MM.1S (cell line): ENCODE measurements at regions not wholly inside any gene's neighbourhood (a gene's known extent, or its start where the extent isn't known, plus 50 kb on each side); places are given as distances from the start of the nearest gene placed in this dataset.

Experiments
- DNase-seq: peaks from one replicate; pipeline ENCODE4 v3.0.0-alpha.2; 2015
- H2AFZ ChIP-seq: fragments of 300-600 bp; sonication (generic); 2 replicates; pipeline ENCODE4 v1.6.0; 2016; ENCODE audit warnings: antibody characterized with exemption, low read length
- H3F3A ChIP-seq: fragments of 300-600 bp; sonication (generic); 2 replicates; pipeline ENCODE4 v1.6.1; 2016; ENCODE audit warnings: mild to moderate bottlenecking, antibody characterized with exemption, low read length, moderate library complexity, mixed read lengths; ENCODE audit not compliant: insufficient read depth
- H3K27ac ChIP-seq: fragments of 300-600 bp; sonication (generic); 2 replicates; pipeline ENCODE4 v1.5.1; 2016; ENCODE audit warnings: mild to moderate bottlenecking, low read length
- H3K27me3 ChIP-seq: fragments of 300-600 bp; sonication (generic); replicated peaks from 2 replicates; pipeline ENCODE4 v1.6.0; 2016; ENCODE audit warnings: low read length; ENCODE audit not compliant: insufficient read depth
- H3K36me3 ChIP-seq: fragments of 300-600 bp; sonication (generic); replicated peaks from 2 replicates; pipeline ENCODE4 v1.6.1; 2016; ENCODE audit warnings: mild to moderate bottlenecking, low read length, mixed read lengths; ENCODE audit not compliant: insufficient read depth
- H3K4me1 ChIP-seq: fragments of 300-600 bp; sonication (generic); 2 replicates; pipeline ENCODE4 v1.6.1; 2016; ENCODE audit warnings: low read length, mixed read lengths
- H3K4me2 ChIP-seq: fragments of 300-600 bp; sonication (generic); 2 replicates; pipeline ENCODE4 v1.6.0; 2016; ENCODE audit warnings: low read depth, low read length
- H3K4me3 ChIP-seq: fragments of 300-600 bp; sonication (generic); 2 replicates; pipeline ENCODE4 v1.5.1; 2016; ENCODE audit warnings: low read length, mixed read lengths
- H3K79me2 ChIP-seq: fragments of 300-600 bp; sonication (generic); 2 replicates; pipeline ENCODE4 v1.6.1; 2016; ENCODE audit warnings: mixed run types, low read length, mixed read lengths
- H3K9ac ChIP-seq: fragments of 300-600 bp; sonication (generic); 2 replicates; pipeline ENCODE4 v1.6.1; 2016; ENCODE audit warnings: low read length, mixed read lengths
- H3K9me2 ChIP-seq: fragments of 300-600 bp; sonication (generic); replicated peaks from 2 replicates; pipeline ENCODE4 v1.6.1; 2016; ENCODE audit warnings: mild to moderate bottlenecking, low read length, mixed read lengths; ENCODE audit not compliant: insufficient read depth
- H3K9me3 ChIP-seq: fragments of 300-600 bp; sonication (generic); replicated peaks from 2 replicates; pipeline ENCODE4 v1.6.1; 2016; ENCODE audit warnings: mild to moderate bottlenecking, low read length, mixed read lengths; ENCODE audit not compliant: insufficient read depth
- H4K20me1 ChIP-seq: fragments of 300-600 bp; sonication (generic); 2 replicates; pipeline ENCODE4 v1.6.1; 2016; ENCODE audit warnings: mild to moderate bottlenecking, low read length, moderate library complexity, mixed read lengths; ENCODE audit not compliant: insufficient read depth
- EZH2 ChIP-seq: fragments of 300-600 bp; sonication (generic); optimal IDR thresholded peaks from 2 replicates; pipeline ENCODE3; 2017; ENCODE audit warnings: low read depth, mild to moderate bottlenecking, antibody characterized with exemption, low read length, mixed read lengths
- EZH2phosphoT487 ChIP-seq: fragments of 300-600 bp; sonication (generic); IDR thresholded peaks from 2 replicates; pipeline ENCODE4 v1.6.1; 2018; ENCODE audit warnings: antibody characterized with exemption, low read length
- TF ChIP-seq, protein P1 (sequence below): fragments of 300-600 bp; sonication (generic); IDR thresholded peaks from 2 replicates; pipeline ENCODE4 v1.5.1; 2016; ENCODE audit warnings: antibody characterized with exemption, low read length, mixed read lengths

DNA sequence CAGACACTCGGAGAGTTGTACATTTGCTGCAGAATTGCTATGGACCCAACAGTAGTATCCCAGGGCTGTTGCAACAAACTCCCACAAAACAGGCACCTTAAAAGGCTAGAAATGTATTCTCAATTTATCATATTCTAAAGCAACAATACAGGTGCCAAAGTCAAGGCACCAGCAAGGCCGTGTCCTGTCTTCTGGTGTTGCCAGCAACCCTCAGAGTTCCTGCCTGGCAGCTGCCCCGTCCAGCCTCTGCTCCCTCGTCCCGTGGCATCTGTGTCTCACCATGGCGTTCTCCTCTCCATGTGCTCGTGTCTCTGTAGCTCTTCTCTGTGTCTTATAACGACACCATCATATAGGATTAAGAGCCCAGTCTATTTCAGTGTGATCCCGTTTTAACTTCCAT is 67.7 kb upstream of the ARGLU1 start:
- no peak overlapping the region for H3K4me2 ChIP-seq
- no peaks in the 10 kb centered on the region for H3K36me3 ChIP-seq
- no peaks in the 10 kb centered on the region for H3F3A ChIP-seq
- no peaks in the 10 kb centered on the region for H3K9me3 ChIP-seq
- no peak overlapping the region for H2AFZ ChIP-seq
- no peak for DNase-seq
- no peaks in the 10 kb centered on the region for H3K27me3 ChIP-seq
- H3K4me1 ChIP-seq, result no peaks in the 10 kb centered on the region
- no peak overlapping the region for H3K4me3 ChIP-seq
- no peaks in the 10 kb centered on the region for H4K20me1 ChIP-seq
- H3K9ac ChIP-seq, result no peak overlapping the region
- no peaks in the 10 kb centered on the region for H3K9me2 ChIP-seq
- H3K79me2 ChIP-seq, result no peaks in the 10 kb centered on the region
- TF ChIP-seq EZH2phosphoT487 (no peak), EZH2 (no peak)
- TF ChIP-seq, protein P1, sequence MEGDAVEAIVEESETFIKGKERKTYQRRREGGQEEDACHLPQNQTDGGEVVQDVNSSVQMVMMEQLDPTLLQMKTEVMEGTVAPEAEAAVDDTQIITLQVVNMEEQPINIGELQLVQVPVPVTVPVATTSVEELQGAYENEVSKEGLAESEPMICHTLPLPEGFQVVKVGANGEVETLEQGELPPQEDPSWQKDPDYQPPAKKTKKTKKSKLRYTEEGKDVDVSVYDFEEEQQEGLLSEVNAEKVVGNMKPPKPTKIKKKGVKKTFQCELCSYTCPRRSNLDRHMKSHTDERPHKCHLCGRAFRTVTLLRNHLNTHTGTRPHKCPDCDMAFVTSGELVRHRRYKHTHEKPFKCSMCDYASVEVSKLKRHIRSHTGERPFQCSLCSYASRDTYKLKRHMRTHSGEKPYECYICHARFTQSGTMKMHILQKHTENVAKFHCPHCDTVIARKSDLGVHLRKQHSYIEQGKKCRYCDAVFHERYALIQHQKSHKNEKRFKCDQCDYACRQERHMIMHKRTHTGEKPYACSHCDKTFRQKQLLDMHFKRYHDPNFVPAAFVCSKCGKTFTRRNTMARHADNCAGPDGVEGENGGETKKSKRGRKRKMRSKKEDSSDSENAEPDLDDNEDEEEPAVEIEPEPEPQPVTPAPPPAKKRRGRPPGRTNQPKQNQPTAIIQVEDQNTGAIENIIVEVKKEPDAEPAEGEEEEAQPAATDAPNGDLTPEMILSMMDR, result no peak
- H3K27ac ChIP-seq, result no peak overlapping the region

DNA sequence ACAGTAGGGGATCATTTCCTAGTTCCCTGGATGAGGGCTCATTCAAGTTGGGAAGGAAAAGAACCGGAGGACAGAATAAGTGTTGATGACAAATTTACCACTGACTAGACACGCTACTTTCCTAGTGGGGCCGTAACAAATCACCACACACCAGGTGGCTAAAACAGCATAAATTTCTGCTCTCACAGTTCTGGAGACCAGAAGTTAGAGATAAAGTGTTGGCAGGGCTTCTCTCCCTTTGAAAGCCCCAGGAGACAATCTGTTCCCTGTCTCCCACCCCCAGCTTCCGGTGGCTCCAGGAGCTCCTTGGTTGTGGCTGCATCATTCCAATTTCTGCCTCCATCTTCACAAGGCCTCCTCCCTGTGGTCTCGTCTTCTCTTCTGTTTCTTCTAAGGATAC is 65.4 kb upstream of the ARGLU1 start:
- no peaks in the 10 kb centered on the region for H3K27me3 ChIP-seq
- no peaks in the 10 kb centered on the region for H3K36me3 ChIP-seq
- H3K9me3 ChIP-seq, result no peaks in the 10 kb centered on the region
- TF ChIP-seq, protein P1, result no peak
- no peak overlapping the region for H3K9ac ChIP-seq
- H3K27ac ChIP-seq, result no peak overlapping the region
- H3K79me2 ChIP-seq, result no peaks in the 10 kb centered on the region
- no peaks in the 10 kb centered on the region for H3K9me2 ChIP-seq
- no peak overlapping the region for H2AFZ ChIP-seq
- no peaks in the 10 kb centered on the region for H3K4me1 ChIP-seq
- no peaks in the 10 kb centered on the region for H4K20me1 ChIP-seq
- no peak for DNase-seq
- no peak overlapping the region for H3K4me3 ChIP-seq
- H3K4me2 ChIP-seq, result no peak overlapping the region
- no peaks in the 10 kb centered on the region for H3F3A ChIP-seq

DNA sequence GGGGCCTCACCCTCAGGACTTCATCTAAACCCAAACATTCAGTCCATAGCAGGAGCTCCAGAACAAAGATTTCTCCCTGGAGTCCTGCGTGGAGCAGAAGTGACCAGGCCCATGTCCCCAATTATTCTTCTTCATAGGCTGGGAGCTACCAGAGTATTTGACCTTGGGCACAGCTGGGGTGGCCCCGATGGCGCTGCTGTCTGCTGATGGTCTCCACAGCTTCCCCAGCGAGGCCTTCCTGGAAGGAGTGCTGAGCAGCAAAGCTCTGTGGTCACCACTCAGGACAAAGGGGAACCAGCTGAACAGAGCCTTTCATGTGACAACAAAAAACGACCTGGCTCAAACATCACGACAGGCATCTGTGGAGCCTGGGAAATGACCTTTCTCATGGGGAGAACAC is 62.7 kb upstream of the ARGLU1 start:
- no peaks in the 10 kb centered on the region for H3K9me2 ChIP-seq
- H3K9me3 ChIP-seq, result no peaks in the 10 kb centered on the region
- TF ChIP-seq EZH2 (no peak), EZH2phosphoT487 (no peak)
- TF ChIP-seq, protein P1, result no peak
- DNase-seq, result no peak
- no peaks in the 10 kb centered on the region for H3K4me1 ChIP-seq
- H3K4me3 ChIP-seq, result no peak overlapping the region
- H3K27me3 ChIP-seq, result no peaks in the 10 kb centered on the region
- H3K4me2 ChIP-seq, result no peak overlapping the region
- no peak overlapping the region for H3K27ac ChIP-seq
- H4K20me1 ChIP-seq, result no peaks in the 10 kb centered on the region
- no peaks in the 10 kb centered on the region for H3K79me2 ChIP-seq
- no peak overlapping the region for H2AFZ ChIP-seq
- H3K36me3 ChIP-seq, result no peaks in the 10 kb centered on the region
- no peak overlapping the region for H3K9ac ChIP-seq
- H3F3A ChIP-seq, result no peaks in the 10 kb centered on the region

DNA sequence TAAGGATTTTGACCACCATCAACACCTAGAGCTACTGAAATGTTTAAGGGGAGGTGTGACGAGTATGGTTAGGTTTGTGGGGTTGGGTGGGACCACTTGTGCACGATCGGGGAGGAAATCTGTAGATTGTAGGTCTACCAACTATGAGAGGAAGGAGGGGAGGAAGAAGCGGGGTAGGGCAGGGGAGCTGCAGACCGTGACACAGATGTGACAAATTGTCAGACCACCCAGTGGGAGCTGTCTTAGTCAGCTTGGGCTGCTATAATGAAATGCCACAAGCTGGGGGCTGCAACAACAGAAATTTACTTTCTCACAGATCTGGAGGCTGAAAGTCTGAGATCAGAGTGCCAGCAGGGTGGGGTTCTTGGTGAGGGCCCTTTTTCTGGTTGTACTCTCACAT is 62.2 kb upstream of the ARGLU1 start:
- H3K4me1 ChIP-seq, result no peaks in the 10 kb centered on the region
- H3K9me2 ChIP-seq, result no peaks in the 10 kb centered on the region
- H2AFZ ChIP-seq, result no peak overlapping the region
- H3K79me2 ChIP-seq, result no peaks in the 10 kb centered on the region
- H3K9ac ChIP-seq, result no peak overlapping the region
- H3K4me2 ChIP-seq, result no peak overlapping the region
- no peaks in the 10 kb centered on the region for H3K9me3 ChIP-seq
- DNase-seq, result no peak
- H3K27ac ChIP-seq, result no peak overlapping the region
- H4K20me1 ChIP-seq, result no peaks in the 10 kb centered on the region
- TF ChIP-seq EZH2 (no peak), EZH2phosphoT487 (no peak)
- TF ChIP-seq, protein P1, result no peak
- no peaks in the 10 kb centered on the region for H3F3A ChIP-seq
- H3K27me3 ChIP-seq, result no peaks in the 10 kb centered on the region
- H3K4me3 ChIP-seq, result no peak overlapping the region
- no peaks in the 10 kb centered on the region for H3K36me3 ChIP-seq
